GM18498 (cell line): ENCODE measurements at regions not wholly inside any gene's neighbourhood (a gene's known extent, or its start where the extent isn't known, plus 50 kb on each side); places are given as distances from the start of the nearest gene placed in this dataset.

ENCODE experiments used
- ATAC-seq: cut with Tn5 transposase; IDR thresholded peaks from one replicate; pipeline ENCODE4 v1.9.1; 2021; ENCODE audit warnings: mild to moderate bottlenecking, moderate library complexity; ENCODE audit not compliant: unreplicated experiment

DNA sequence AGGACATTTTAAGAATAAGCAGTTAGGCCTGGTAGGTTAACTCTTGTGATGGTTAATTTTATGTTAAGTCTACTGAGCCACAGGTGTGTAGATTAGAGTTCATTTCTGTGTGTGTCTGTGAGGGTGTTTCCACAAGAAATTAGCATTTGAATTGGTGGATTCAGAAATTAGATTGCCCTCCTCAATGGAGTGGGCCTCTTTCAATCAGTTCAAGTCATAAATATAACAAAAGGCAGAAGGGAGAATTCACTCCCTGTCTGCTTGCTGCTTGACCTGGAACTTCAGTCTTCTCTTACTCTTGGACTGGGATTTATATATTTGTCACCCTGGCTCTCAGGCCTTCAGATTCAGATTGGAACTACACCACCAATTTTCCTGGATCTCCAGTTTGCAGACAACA lies 55.3 kb upstream of the POM121L12 start:
- ATAC-seq = no peak

DNA sequence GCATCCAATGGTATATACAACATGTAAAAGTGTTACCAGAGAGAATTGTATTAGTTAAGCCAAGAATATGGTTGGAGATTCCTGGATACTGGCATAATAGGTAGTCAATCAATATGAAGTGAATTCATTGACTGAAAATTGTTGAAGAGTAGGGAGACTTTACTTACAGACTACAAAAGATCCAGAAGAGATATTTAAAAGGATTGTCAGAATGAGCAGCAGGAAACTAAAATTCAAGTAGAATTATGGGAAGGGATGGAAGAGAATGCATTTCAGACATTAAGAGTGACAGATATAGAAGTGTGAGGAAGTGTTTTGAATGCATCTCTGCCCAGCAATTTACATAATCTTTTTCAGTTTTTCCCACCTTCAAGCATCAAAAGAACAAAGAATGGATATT lies 62.3 kb upstream of the POM121L12 start:
- no peak for ATAC-seq

DNA sequence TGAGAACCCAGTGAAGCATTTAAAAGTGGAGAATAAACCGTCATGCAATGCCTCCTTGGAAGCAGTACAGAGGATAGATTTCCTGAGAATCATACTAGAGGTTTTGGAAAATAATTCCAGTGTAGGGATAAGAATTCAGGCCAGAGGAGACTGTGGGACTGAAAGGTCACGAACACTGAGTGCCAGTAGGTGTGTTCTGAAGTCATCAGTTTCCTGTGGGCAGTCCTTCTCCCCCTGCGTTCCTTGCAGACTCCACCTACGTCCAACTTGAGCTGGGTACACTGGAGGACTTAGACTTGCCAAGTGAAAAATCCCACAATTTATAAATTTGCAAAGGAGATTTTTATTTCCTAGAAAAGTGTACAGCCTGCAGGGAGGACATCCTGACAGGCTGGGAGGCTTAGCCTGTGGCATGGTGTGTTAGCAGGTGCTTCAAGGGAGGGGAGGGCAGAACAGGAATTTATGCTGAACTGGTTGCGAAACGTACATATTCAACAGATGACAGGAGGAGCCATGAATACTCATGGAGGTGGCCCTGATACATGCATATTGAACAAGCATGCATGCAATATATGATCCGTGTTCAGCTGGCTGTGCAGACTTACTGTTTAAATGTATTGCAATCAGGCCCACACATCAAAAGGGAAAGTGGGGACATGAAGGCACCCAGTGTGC lies 72.9 kb upstream of the POM121L12 start:
- no peak for ATAC-seq

DNA sequence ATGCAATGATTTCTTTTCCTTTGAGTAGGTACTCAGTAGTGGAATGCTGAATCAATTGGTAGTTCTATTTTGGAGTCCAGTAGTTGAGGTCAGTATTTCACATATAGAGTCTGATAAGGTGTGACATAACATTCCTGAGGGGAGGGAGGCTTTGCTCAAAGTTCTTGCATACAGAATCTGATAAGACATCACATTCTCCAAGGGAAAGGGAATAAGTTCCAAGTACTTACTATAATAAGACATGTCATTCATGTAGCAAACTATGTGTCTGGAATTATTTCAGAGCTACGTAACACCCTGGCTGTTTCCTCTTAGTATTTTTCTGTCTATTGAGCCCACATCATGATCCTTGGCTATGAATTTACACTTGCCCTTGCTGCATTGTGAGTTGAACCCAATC lies 74.3 kb upstream of the POM121L12 start:
- no peak for ATAC-seq

DNA sequence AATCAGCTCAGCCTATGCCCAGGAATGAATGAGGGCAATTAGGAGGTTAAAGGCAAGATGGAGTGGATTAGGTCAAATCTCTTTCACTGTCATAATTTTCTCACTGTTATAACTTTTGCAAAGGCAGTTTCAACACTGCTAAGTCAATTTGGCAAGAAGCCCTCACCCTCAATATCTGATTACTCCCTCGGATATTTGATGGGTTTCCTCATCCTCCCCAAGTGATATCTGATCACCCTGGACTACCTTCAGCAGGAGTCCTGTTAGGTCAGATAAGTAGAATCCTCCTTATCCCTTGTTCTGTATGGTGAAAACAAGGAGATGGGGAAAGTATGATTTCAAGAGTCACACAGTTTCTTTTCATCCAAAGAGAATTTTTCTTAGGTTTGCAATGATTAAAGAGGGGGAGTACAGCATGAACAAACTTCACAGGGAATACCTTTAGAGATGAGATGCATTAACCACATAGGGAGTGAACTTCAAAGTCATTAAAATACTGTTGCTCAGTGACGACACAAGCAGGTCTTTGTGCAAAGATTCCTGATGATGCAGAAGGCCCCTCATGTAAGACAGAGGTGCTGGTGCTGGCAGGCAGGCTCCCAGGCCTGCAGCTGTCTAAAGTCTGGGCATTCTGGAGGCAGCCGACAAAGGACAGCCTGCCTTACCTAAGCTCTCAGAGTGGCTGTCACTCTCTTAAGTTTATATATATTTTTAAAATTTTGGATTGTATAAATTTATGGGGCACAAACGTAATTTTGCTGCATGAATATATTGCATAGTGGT lies 75.4 kb upstream of the POM121L12 start:
- no peak for ATAC-seq

DNA sequence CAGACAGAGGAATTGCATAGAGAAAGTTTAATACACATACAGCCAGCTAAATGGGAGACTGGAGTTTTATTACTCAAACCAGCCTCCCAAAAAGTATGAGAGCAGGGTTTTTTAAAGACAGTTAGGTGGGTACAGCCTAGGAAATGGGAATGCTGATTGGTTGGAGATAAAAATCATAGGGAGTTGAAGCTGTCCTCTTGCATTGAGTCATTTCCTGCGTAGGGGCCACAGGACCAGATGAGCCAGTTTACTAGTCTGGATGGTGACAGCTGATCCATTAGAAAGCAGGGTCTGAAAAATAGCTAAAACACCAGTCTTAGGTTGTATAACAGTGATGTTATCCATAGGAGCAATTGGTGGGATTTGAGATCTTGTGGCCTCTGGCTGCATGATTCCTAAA lies 76.1 kb upstream of the POM121L12 start:
- ATAC-seq = no peak

DNA sequence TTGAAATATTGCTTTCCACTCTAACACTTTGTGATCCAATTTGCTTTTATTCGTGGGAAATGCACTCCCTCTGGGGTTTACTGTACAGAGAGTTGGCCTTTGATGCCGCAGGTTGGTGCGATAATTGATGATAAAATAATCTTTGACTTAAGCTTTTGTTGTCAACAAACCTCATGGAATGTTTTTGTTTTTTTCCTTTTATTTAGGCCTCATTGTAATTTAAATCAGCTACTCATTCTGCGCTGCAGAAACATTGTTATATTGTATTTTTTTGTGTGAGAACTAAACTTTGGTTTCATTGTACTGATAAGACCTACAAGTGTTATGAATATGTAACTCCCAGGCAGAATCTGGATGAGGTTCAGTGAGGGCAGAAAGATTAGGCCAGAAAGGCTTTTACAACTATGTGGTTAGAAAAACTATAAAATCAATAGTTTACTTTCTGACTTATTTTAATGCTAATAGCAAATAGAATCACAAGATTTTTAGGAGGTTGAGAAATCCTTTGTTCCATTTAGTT lies 76.8 kb upstream of the POM121L12 start:
- no peak for ATAC-seq

DNA sequence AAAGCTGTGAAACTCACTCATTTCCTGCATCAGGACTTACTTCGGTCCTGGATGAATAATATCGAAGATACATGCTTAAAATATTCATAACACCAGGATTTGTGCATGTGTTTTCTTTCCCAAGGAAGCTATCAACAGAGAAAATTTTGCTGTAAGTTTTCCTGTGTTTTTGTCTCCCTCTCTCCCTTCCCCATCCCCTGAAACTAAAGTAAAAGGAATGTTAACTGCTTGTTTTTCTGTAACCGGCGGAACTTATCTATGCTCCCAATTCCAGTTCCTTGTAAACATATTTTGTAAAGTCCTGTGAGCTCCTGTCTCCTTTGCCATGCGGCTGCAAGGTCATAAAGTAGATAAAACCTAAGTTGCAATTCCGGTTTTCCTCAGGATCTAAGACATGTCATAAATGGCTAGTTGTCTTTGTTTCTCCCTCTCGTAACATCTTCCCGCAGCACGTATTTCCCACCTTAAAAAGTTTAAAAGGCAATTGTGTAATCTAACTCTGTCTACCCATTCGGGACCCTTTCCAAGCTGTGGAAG lies 79.0 kb upstream of the POM121L12 start:
- no peak for ATAC-seq

DNA sequence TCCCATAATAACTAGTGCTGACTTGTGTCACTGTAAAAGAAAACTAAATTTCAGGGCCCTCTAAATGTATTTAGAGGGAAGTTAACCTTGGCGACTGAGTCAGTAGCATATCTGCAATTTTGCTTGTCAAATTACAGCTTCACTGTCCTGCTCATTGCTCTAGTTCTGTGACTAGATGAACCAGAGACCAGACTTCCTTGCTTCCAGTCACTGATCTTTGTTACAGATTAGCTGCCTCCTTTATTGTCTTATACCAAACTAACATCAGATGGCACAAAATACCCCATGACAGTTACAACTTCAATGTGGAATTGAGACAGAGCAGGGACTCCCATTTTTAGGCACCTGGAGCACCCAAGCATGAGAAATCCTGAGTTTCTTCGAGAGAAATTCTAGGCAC lies 79.9 kb upstream of the POM121L12 start:
- ATAC-seq = no peak

DNA sequence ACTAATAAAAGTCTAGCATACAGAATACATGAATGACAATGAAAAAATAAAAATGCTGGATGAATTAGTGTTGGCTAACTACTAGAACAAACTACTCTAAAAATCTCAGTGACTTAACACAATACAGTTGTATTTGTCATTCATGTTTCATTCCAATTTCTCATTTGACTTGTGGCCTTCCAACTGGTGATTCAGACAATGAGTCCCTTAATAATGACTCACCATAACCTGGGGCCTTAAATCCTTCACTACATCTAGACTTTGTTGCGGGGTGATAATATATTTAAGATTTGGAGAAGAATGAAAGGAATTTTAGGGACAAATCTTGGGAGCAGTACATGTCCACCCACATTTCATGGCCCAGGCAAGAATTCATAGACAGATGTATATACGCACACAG lies 90.5 kb upstream of the POM121L12 start:
- ATAC-seq = no peak

DNA sequence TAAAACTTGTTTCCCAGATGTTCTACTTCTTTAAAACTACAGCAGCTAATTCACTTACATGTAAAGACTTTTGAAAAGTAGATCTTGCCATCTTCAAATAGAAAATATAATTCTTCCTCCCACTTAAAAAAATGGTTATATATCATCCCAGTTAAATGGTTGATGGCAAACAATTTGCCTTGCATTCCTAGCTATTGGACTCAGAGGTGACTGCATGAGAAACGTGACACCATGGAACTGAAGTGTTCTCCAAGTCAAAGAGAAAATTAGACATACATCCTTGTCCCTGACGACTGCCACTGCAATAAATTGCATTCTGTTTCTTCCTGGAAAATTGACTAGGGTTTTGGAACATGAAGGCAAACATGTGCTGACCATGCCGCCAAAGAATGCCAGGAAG lies 95.0 kb upstream of the POM121L12 start:
- ATAC-seq = no peak

DNA sequence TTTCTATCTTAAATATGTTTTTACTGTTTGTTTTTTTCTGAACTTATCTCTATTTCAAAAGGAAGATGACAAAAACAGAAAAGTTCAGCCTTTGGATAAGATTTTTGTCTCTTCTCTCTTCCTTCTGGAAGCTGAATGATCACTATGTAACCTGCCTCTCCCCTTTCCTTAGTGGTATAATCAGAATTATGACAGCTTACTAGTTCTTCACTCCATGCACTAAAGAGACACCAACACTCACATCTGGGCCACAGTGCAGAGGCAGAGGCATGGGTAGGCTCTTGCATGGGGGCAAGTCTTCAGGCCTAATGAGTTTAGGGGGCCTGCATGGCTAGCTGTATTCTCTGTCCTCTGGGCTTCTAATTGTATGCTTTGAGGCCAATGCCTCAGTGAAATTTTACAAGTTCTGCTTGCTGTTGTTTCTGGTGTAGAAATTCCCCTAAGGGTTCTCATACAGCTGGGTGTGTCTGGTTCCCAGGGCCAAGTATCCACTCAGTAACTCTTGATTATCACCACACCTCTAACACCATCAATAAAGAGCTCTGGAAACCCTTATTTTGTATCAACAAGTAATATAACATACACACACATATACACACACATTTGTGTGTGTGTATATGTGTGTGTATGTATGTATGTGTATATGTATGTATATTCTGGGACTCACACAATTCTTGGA lies 96.8 kb upstream of the POM121L12 start:
- no peak for ATAC-seq

DNA sequence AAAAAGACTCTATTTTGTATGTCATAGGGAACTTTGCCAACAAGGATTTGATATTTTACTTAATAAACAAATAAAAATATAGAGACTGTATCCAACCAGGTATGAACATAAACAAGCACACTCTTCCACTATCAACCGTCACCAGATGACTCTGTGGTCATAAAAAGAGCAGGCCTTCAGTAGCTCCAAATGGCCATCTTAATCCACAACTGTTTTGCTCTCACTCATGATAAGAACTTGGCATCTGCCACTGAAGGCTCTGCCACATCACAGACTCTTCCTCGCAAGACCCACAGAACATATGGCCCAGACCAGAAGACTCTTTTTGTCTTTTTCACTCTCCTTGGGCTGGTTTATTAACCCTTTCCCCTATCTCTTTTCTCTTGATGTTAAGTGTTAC lies 98.7 kb upstream of the POM121L12 start:
- no peak for ATAC-seq

DNA sequence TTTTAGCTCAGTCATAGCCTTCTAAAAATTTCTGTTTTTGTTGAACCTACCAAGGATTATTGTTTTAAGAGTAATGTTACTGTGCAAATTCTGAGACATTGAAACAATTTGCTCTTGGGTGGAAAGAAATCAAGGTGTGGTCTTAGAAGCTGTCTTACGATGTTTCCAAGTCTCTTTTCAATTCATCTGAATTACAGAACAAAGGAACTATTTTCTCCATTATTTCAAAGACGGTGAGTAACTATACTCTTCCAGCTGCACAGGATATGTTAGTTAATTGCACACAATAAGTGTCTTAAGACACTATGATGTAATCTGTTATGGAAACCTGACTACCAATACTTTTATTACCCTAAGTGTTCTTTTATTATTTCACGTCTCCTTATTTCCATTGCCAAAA lies 106.8 kb upstream of the POM121L12 start:
- no peak for ATAC-seq

DNA sequence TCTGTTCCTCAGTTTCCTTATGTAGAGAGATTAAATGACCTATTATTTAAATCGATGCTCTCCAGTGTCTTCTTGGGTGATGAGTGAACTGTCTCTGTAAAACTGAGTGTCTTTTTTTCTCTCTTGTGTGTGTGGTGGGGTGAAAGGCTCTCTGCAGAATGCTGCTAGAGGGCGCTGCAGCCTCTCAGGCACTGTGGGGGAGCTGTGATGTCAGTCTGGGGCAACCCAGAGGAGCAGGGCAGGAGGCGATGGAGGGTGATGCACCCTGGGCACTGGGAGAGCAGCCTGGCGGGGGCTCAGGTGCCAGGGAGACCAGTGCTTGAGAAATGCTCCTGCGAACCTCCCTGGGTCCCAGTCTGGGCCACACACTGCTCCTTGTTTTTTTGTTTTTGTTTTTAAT lies 110.1 kb upstream of the POM121L12 start:
- ATAC-seq = no peak

DNA sequence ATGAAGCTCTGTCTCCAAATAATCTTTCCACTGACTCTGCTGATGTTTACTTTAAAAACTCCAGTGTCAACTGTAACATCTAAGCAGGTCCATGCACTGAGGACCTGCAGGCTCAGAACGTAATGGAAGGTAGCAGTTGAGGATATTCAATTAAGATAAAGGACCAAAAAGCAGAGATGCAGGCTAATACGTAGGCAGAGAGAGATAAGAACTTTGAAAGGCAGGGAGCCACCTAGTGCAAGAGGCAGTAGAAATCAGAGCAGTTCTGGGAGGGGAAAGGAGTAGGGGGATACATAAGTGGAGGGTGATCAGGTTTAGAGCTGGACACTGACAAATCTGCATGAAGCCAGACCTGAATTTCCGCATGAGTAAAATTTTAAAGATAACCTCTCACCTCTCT lies 114.5 kb upstream of the POM121L12 start:
- no peak for ATAC-seq

DNA sequence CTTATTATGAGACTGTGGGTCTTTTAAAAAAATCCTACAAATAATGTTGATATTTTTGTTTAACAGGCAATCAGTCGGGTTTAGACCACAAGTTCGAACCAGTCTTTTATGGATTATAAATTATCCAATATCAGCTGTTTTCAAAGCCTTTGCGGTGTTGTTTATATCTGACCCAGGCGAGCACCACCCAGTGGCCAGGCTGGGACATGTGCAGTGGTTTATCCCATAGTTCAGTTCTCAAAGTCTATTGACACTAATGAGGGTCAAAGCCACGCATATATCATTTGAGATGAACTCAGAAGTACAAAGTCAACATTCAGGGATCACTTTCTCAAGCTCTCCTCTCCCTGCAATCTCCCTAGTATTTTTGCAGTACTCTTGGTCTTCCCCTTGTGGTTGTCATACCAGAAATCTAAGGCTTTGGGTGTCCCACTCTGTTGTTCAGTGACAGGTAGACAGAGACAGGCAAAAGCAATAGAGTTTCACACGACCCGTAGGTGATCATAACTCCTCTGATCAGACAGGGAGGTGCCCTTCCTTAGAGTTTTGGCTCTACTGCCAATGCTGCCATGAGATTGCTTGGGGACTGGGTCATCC lies 117.4 kb upstream of the POM121L12 start:
- no peak for ATAC-seq

DNA sequence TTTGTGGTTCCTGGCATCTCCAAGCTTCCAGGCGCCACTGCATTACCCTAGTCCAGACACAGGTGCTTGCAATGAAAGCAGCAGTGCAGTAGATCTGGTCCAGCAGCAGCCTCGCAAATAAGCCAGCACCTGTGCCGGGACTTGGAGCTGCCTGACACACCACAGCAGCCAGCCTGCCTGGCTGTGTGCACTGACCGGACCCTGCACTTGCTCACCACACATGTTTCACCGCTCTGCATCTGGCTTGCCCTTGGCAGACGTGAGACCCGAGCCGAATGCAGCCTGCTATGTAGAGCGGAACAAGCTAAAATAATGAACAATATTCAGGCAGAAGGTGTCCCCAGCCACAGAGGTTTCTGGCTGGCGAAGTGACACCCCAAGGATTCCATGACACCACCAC lies 123.6 kb upstream of the POM121L12 start:
- ATAC-seq = no peak

DNA sequence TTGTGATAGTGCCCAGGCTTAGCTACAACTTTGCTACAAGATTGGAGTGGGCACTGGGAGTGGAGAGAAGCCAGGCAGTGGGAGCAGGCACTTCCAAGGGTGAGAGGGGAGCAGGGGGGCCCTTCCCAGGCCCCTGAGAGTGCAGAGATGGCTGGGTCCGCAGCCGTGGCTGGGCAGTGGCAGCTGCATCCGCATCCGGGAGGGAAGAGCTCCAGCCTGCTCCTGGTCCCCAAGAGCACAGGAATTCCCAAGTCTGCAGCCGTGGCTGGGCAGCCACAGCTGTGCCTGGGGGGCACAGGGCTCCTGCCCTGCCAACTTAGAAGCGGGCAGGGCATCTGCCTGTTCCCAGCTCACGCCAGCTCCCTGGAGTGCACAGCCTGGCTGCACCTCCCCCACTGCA lies 124.1 kb upstream of the POM121L12 start:
- ATAC-seq = no peak

DNA sequence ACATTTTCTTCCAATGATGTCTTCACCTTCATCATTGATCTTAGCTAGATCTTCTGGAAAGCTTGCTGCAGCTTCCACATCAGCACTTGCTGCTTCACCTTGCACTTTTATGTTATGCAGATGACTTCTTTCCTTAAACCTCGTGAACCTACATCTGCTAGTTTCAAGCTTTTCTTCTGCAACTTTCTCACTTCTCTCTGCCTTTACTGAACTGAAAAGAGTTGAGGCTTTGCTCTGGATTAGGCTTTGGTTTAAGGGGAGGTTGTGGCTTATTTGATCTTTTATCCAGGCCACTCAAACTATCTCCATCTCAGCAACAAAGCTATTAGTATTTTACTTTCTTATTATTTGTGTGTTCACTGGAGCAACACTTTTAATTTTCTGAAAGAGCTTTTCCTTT lies 125.5 kb upstream of the POM121L12 start:
- no peak for ATAC-seq

DNA sequence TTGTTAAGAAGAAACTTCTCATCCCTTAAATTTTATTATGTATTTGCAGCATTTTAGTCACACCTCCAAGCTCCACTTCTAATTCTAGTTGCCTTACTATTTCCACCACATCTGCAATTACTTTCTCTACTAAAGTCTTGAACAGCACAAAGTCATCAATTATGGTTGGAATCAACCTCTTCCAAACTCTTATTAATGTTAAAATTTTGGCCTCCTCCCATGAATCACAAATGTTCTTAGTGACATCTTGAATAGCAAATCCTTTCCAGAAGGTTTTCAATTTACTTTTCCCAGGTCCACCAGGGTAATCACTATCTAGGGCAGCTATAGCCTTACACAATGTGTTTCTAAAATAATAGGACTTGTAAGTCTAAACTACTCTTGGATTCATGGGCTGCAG lies 126.3 kb upstream of the POM121L12 start:
- no peak for ATAC-seq
